ENCODE measurements at regions not wholly inside any gene's neighbourhood (a gene's known extent, or its start where the extent isn't known, plus 50 kb on each side); places are given as distances from the start of the nearest gene placed in this dataset.
"Not testable (repeated sequence)": the region's sequence is repeated elsewhere in the genome, so short reads cannot be mapped to it uniquely, and the experiment has no call there.

DNA sequence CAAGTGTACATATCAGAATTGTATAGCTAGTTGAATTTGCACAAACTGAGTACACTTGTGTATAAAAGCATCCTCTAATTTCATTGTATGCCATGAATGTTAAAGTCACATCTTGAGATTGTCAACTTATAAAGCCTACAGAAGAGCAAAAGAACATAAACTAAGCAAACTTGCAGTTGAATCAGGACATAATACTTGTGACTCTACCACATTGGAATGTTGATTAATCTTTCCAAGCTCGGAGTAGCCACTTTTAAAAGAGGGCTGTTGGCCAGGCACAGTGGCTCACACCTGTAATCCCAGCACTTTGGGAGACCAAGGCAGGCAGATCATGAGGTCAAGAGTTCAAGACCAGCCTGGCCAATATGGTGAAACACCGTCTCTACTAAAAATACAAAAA is 1220.8 kb upstream of the B3GALT2 start:
- DNase-seq (ENCODE audit: low spot score) = not testable (repeated sequence)

DNA sequence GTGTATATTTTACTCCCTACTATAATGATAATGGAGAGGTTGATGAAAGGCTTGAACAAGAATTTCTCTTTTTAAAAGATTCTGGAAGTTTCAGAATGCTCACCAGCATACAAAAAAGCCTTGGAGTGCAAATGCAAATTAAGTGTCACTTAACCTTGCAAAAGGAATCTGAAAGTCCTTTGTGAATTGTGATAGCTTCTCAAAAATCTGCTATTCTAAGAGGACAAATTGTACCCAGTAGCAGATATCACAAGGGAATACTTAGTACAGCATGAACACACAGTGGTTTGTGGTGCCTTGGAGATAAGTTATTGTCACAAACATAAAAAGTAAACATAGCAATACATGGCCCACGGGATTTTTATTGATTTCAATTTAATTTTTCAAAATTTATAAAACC is 1208.3 kb upstream of the B3GALT2 start:
- no peak for DNase-seq (ENCODE audit: low spot score)

DNA sequence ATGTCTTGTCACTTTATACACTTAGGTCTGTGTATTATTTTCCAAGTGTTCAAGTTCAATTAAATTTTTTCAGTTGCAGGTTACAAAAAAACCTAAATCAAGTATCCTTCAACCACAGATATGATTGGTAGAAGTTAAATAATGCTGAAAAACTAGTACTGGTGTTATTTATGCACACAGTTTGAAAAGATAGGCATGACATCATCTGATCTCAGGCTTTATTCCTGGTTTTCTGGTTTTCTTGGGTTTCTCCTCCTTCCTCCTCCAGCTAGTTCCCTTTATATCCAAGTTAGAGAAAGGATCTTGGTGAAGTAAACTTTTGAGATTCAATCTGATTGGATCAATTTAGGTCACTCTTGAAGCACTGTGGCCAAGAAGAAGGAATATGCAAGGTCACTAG is 1201.1 kb upstream of the B3GALT2 start:
- no peak for DNase-seq (ENCODE audit: low spot score)

DNA sequence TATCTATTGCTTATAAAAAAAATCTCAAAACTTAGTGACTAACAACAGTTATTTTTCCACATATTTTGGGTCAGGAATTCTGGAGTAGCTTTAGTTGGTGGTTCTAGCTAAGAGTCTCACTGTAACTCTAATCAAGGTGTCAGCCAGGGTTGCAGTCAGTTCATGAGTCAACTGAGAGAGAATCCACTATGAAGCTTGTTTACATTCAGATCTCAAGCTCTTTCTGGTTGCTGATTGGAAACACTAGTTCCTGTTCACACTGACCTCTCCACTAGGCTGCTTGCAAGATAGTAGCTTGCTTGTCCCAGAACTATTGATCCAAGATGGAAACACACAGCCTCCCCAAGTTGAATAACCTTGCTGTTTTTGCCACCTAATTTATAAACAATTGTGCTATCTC is 1192.1 kb upstream of the B3GALT2 start:
- no peak for DNase-seq (ENCODE audit: low spot score)

DNA sequence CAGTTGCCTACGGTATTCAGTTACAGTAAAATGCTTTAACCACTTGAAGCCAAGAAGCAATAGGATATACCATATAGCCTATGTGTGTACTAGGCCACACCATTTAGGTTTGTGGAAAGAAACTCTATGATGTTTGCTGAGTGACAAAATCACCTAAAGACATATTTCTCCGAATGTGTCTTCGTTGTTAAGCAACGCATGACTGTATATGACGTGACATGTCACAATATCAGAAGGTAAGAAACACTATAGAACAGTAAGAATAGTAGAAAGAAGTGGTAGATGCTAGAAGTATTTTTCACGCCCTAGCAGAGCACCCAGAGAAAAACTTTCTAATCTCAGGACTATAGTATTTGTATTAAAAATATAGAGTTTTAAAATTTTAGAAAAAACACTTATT is 1188.2 kb upstream of the B3GALT2 start:
- DNase-seq (ENCODE audit: low spot score) = no peak

DNA sequence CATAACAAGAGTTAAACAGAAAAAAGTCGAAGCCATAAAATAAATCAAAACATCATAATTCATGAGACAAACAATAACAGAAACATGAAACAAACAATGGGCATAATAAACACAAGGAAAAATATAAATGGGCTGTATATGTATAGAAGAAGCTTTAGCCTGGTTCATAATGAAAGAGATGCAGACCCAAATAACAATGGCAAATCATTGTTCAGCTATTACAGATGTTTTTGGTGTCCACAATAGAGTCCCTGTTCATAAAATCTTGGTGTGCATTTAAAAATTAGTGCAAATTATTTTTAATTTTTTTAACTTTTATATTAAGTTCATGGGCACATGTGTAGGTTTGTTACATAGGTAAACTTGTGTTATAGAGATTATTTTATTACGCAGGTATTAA is 1185.9 kb upstream of the B3GALT2 start:
- no peak for DNase-seq (ENCODE audit: low spot score)

DNA sequence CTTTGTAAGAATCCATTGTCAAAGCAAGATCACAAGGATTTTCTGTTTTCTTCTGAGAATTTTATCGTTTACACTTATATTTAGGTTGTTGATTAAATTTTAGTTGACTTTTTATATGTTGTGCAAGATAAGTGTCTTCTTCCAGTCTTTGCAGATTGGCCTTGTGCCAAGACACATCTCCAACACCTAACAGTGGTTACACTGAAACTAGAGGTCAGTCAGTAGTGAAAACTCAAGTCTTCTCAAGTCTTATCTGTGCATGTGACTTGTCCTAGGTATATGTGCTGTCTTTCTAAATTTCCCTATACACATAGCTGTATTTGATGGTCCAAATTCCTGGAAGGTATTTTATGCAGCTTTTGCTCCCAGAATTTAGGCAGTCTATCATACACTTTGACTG is 1183.2 kb upstream of the B3GALT2 start:
- DNase-seq (ENCODE audit: low spot score) = no peak

DNA sequence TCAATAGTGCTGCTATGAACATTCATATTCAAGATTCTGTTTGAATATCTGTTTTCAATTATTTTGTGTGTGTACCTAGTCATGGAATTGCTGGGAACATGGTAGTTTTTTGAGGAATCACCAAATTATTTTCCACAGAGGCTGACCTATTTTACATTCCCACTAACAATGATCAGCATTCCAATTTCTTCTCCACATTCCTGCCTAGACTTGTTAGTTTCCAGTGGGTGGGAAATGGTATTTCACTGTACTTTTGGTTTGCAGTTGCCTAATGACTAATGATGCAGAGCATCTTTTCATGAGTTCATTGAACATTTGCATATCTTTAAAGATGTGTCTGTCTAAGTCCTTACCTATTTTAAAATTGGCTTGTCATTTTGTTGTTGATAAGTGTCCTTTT is 1182.6 kb upstream of the B3GALT2 start:
- DNase-seq (ENCODE audit: low spot score) = no peak

DNA sequence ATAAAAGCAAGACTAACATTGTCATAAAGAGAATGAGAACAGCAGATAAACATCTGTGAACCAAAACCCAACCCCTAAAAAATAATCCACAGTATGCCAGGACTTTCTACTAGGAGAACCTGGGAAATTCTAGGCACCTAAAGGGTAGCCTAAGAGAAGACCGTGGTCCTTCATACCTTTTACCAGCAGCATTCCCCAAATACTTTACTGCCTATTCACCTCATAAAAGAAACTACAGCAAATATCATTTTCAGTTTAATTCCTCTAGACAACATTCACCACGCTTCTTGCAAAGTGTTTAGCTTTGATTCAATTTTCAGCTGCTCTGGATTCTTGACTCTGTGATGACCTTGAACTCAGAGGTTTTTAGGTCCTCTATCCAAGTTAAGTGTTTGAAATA is 1180.7 kb upstream of the B3GALT2 start:
- DNase-seq (ENCODE audit: low spot score) = no peak

DNA sequence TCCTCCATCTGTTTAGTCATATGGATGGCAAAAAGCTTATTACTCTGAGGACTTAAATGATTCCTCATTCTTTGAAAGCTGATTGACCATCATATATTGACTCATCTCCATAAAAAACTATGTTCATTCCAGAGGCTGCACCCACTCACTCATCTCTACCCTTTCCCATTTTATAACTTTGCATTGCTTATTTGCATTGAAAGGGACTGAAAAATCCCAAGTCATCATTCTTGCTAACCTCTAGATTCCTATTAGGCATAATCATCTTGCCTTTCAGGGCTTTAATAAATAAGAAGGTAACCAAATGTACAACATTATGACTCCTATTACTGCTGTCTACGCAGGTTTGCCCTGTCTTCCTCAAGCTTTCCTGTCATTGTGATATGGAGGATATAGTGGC is 1180.3 kb upstream of the B3GALT2 start:
- DNase-seq (ENCODE audit: low spot score) = no peak

DNA sequence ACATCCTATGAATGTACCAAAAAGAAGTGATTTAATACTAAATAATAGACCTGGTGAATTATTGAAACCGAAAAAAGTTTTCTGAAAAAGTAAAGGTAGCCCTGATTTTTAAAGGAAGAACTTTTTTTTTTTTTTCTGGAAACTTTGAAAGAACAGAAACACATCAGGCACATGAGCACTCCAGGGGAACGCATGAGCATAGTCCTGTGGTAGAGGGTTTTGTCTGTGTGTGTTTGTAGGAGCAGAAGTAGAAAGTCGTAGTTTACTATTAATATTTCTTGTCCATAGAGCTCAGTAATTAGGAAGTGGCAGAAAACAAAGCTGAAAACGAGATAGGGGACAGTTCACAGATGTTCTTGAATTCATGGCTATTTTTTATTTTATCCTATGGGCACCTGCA is 1175.9 kb upstream of the B3GALT2 start:
- DNase-seq (ENCODE audit: low spot score) = no peak

DNA sequence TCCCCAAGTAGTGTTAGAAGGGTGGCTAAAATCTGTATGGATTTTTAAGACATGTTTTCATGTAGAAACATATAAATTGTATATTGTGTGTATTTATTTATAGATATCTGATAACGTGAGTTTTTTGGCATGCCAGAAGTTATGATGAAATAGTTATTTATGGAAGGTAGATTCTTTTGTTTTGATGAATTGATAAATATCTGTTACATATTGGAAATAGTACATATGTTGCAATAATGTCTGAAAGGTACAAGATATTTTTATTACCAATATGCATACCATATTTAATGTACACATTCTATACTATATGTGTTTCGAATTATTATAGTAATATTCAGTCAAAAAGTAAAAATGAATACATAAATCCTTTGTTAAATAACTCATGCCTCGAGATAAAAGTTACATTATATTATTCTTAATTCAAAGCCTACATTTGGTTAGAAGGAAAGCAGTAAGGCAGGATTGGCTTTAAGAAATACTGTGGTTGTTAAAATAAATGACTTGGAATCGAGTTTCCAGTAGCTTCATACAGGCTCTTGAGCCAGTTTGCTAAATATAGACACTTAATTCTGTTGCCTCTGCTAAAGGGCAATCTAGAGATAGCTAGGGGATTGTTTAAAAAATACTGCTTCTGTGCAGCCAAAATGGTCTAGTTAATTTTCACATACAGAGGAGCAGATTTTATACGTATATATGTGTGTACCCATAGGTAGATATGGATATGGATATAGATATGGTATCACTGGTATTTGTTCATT is 1175.1 kb upstream of the B3GALT2 start:
- no peak for DNase-seq (ENCODE audit: low spot score)

DNA sequence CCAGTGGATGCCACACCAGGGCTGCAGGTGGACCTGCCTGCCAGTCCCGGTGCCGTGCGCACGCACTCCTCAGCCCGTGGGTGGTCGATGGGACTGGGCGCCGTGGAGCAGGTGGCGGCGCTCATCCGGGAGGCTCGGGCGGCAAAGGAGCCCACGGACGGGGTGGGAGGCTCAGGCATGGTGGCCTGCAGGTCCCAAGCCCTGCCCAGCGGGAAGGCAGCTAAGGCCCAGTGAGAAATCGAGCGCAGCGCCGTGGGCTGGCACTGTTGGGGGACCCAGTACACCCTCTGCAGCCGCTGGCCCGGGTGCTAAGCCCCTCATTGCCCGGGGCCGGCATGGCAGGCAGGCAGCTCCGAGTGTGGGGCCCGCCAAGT is 1171.8 kb upstream of the B3GALT2 start:
- no peak for DNase-seq (ENCODE audit: low spot score)

DNA sequence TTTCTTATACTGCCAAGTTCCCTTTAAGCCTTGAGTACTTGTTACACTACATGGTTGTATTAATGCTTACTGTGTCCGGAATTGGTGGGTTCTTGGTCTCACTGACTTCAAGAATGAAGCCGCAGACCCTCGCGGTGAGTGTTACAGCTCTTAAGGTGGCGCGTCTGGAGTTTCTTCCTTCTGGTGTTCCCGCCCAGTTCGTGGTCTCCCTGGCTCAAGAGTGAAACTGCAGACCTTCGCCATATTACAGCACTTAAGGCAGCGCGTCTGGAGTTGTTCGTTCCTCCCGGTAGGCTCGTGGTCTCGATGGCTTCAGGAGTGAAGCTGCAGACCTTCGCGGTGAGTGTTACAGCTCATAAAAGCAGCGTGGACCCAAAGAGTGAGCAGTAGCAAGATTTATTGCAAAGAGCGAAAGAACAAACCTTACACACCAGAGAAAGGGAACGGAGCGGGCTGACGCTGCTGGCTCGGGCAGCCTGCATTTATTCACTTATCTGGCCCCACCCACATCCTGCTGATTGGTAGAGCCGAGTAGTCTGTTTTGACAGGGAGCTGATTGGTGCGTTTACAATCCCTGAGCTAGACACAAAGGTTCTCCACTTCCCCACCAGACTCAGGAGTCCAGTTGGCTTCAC is 1171.3 kb upstream of the B3GALT2 start:
- not testable (repeated sequence) for DNase-seq (ENCODE audit: low spot score)

DNA sequence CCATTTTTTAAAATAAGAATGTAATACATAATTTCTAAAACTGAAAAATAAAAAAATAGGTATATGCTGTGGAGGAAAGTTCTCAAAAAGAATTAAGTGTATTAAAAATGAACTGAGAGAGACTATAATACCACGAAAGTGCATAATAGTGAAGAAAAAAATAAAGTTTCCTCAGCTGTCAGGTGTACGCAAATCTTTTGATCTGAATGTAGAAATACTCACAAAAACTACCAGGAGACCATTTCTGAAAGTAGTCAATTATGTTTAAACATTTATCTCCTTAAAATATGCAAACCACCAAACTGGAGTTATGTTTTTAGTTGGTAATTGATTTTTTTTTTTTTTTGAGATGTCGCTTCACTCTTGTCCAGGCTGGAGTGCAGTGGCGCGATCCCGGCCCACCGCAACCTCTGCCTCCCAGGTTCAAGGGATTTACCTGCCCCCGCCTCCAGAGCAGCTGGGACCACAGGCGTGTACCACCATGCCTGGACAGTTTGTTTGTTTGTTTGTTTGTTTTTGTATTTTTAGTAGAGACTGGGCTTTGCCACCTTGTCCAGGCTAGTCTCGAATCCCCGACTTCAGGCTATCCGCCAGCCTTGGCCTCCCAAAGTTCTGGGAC is 1169.2 kb upstream of the B3GALT2 start:
- no peak for DNase-seq (ENCODE audit: low spot score)

DNA sequence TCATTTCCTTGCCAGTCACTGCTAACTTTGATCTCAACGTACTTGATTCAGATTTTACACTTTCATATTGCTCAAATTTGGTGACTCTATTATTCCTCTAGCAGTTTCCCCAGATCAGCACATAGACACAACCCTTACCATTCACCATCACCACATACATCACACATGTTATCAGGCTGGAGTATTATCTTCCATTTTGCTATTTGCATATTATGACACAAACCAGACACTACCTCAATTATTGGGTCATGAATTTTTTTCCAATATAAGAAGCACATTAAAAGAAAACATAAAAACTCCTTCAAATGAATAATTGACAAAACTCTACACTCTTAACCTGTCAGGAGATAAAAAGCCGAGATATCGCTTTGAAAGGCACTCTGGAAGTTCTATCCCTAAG is 1166.7 kb upstream of the B3GALT2 start:
- no peak for DNase-seq (ENCODE audit: low spot score)

DNA sequence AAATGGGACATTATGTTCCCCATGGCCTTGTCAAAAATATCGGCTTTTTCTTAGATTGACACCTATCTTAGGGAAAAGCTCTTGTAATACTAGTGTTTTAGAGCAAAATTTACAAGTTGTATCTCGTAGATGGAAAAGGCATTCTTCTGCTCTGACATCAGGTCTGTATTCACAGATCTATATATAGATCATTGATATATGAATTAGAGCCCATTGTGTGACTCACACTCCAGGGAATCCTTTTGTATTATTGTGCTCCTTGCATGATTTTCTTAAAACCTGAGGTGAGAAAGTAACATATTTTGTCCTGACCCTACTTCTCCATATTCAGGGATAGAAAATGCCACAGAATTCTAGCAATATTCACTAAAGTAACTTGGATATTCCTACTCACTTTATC is 1160.8 kb upstream of the B3GALT2 start:
- no peak for DNase-seq (ENCODE audit: low spot score)

DNA sequence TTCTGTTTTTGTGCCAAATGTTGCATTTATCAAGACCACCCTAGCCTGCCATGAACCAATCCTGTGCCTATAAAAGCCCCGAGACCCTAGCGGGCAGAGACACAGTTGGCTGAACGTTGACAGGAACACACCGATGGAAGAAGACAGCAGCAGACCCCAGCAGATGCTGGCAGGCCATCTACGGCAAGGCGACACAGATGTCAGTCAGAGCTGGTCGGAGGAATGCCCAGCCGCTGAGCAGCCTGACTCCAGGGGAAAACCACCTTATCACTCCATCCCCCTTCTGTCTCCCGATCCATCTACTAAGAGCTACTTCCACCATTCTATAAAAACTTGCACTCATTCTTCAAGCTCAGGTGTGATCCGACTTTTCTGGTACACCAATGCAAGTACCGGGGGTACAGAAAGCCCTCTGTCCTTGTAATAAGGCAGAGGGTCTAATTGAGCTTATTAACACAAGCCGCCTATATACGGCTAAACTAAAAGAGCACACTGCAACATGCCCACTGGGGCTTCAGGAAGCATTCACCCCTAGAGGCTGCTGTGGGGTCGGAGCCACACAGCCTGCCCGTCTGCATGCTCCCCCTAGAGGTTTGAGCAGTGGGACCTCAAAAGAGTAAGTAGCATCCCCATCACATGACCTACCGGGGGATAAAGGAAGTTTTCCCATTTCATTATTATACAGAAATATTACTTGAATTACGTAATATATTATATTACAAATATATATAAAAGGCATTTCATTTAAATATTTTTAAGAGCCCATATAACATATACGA is 1156.3 kb upstream of the B3GALT2 start:
- DNase-seq (ENCODE audit: low spot score) = no peak

DNA sequence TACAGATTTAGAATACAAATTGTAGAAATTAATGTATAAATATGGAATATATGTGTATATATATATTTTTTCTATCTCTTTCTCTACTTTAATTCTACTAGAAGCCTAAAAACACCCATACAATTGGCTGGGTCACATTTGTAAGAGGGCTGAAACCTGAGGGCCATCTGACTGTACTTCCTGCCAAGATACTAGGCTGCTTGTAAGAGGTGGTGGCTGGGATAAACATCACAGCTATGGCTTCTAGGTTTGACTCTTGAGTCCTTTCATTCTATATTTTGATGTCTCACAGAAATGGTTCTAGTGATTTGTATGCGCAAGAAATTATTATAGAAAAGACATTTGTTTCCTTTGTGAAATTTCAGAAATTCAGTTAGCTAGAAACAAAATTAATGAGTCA is 1155.2 kb upstream of the B3GALT2 start:
- no peak for DNase-seq (ENCODE audit: low spot score)

DNA sequence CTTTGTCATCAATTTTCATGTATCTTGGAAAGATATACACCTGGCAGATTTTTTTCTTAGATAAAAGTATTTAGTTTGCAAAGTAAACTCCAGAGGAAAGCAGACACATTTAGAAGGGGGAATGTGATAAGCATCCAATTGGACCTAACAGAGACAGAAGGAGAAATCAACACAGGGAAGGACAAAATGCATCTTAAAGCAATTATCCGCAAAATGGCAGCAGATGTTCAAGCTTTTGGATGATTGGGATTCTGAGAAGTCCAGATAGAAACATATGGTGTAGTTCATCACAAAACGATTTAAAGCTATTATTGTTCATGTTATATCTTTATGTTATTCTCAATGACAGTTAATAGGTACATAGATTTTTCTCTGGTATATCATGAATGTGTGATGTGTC is 1153.1 kb upstream of the B3GALT2 start:
- no peak for DNase-seq (ENCODE audit: low spot score)

DNA sequence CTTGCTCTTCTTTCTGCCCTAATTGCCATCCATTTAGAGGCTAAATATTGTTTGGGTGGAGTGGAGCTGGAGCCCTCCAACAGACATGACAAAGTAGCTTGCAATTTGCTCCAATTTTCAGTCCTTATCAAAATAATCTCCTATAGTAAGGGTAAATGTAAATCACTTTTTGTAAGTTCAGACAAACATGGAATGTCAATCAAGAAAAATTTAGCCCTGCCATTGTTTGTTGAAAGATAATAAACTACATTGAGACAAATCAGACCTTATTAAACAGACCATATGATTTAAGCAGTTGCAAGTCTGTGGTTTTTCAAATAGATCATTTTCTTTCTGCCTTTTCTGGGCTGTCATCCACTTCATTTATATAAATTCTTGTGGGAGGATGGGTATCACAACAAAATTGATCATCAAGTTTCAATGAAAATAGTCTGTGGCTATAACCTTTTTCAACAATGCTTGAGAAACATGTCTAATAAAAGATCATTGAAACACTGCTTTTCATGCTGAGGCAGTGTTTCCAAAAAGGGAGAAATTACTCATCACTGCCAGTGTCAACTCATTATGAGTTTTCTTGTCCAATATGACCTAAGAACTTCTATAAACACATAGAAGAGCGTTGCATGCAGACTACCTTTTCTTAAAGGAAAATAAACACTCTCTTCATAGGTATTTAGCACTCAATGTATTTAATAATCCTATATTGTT is 1152.0 kb upstream of the B3GALT2 start:
- no peak for DNase-seq (ENCODE audit: low spot score)

DNA sequence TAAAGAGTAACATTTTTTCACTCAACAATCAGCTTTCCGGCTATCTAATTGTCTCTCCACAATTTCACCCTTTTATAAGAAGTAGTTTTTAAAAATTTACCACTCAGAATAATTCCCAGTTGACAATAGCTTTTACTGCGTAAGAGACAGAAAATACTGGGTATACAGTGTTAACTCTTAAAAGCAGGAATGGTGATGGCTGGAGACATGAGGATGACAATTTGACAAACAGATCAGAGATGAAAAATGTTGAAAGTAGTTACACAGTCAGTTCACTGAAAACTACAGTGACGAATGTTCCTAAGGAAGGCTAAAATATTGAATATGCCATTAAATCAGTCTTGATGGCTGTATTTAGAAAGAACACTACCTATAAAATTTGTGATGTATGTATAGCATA is 1146.8 kb upstream of the B3GALT2 start:
- no peak for DNase-seq (ENCODE audit: low spot score)

All from D341Med (cell line).